HG02981 (cell line): ENCODE measurements at regions not wholly inside any gene's neighbourhood (a gene's known extent, or its start where the extent isn't known, plus 50 kb on each side); places are given as distances from the start of the nearest gene placed in this dataset.
"Not testable (repeated sequence)": the region's sequence is repeated elsewhere in the genome, so short reads cannot be mapped to it uniquely, and the experiment has no call there.

Source experiments
- ATAC-seq: cut with Tn5 transposase; IDR thresholded peaks from one replicate; pipeline ENCODE4 v1.9.1; 2021; ENCODE audit warnings: mild to moderate bottlenecking, moderate library complexity; ENCODE audit not compliant: unreplicated experiment

GRCh38 chr4:26201120-26201519, 119.7 kb upstream of the RBPJ start:
- no peak for ATAC-seq

- no peak for ATAC-seq
Observed at GRCh38 chr4:26204249-26204825, 116.5 kb upstream of the RBPJ start.

- ATAC-seq, result no peak
Observed at GRCh38 chr4:26204911-26205370, 115.9 kb upstream of the RBPJ start.

GRCh38 chr4:26206339-26206738, 114.5 kb upstream of the RBPJ start:
- ATAC-seq, result no peak

GRCh38 chr4:26206999-26207398, 113.8 kb upstream of the RBPJ start:
- ATAC-seq, result no peak

GRCh38 chr4:26207631-26208030, 113.2 kb upstream of the RBPJ start:
- no peak for ATAC-seq

- no peak for ATAC-seq
Observed at GRCh38 chr4:26208237-26208994, 112.4 kb upstream of the RBPJ start.

- not testable (repeated sequence) for ATAC-seq
Observed at GRCh38 chr4:26209378-26209777, 111.4 kb upstream of the RBPJ start.

- ATAC-seq, result no peak
Observed at GRCh38 chr4:26212528-26212927, 108.3 kb upstream of the RBPJ start.

GRCh38 chr4:26213317-26213716, 107.5 kb upstream of the RBPJ start:
- ATAC-seq, result no peak

- ATAC-seq, result no peak
Observed at GRCh38 chr4:26214994-26215393, 105.8 kb upstream of the RBPJ start.

- ATAC-seq, result no peak
Observed at GRCh38 chr4:26215725-26216124, 105.1 kb upstream of the RBPJ start.

- ATAC-seq, result no peak
Observed at GRCh38 chr4:26217481-26217880, 103.3 kb upstream of the RBPJ start.

GRCh38 chr4:26217961-26218676, 102.7 kb upstream of the RBPJ start:
- peak; percentile 67 for ATAC-seq

GRCh38 chr4:26218677-26219605, 101.9 kb upstream of the RBPJ start:
- no peak for ATAC-seq

GRCh38 chr4:26220696-26221095, 100.1 kb upstream of the RBPJ start:
- no peak for ATAC-seq

- no peak for ATAC-seq
Observed at GRCh38 chr4:26223155-26223554, 97.7 kb upstream of the RBPJ start.

GRCh38 chr4:26226629-26227376, 94.0 kb upstream of the RBPJ start:
- no peak for ATAC-seq

GRCh38 chr4:26227601-26228229, 93.1 kb upstream of the RBPJ start:
- no peak for ATAC-seq

GRCh38 chr4:26228883-26229282, 91.9 kb upstream of the RBPJ start:
- ATAC-seq, result no peak
